ENCODE measurements at regions not wholly inside any gene's neighbourhood (a gene's known extent, or its start where the extent isn't known, plus 50 kb on each side); places are given as distances from the start of the nearest gene placed in this dataset.
"Not testable (repeated sequence)": the region's sequence is repeated elsewhere in the genome, so short reads cannot be mapped to it uniquely, and the experiment has no call there.

- Mint-ChIP-seq H3K4me3 (ENCODE audit: unreplicated experiment) (no peak overlapping the region), H3K9me3 (ENCODE audit: unreplicated experiment) (no peaks in the 10 kb centered on the region), H3K4me1 (ENCODE audit: low read depth, unreplicated experiment) (no peaks in the 10 kb centered on the region), H3K27ac (ENCODE audit: unreplicated experiment) (no peak overlapping the region), H3K36me3 (ENCODE audit: insufficient read depth, unreplicated experiment) (no peaks in the 10 kb centered on the region), H3K27me3 (ENCODE audit: insufficient read depth, unreplicated experiment) (no peaks in the 10 kb centered on the region)
- H3K9me3 ChIP-seq: no peaks in the 10 kb centered on the region
- H3K4me1 ChIP-seq: no peaks in the 10 kb centered on the region
- no peak for DNase-seq
- no peaks in the 10 kb centered on the region for H3K27me3 ChIP-seq (replicated peaks; ENCODE audit: control insufficient read depth, insufficient read depth, low read length)
- TF ChIP-seq CTCF (IDR thresholded peaks at IDR 0.05; ENCODE audit: insufficient read depth in 1 of 2, low read depth in 1 of 2, low read length in 1 of 2, severe bottlenecking in 1 of 2, unreplicated experiment in 1 of 2): no peak
- POLR2A ChIA-PET: no interaction called here
- CTCF ChIA-PET: no interaction called here
- BruUV-seq (replicated peaks): no TSS peak
- intact Hi-C loops (cut with micrococcal nuclease; ENCODE audit: unreplicated experiment): no loop called here
- no peak overlapping the region for H3K4me3 ChIP-seq (ENCODE audit: low read depth, low read length)
- H3K36me3 ChIP-seq (ENCODE audit: control insufficient read depth, insufficient read depth, low read length): no peaks in the 10 kb centered on the region
Measured at GRCh38 chrX:20681683-20682082, 415.0 kb upstream of the RPS6KA3 start.

GRCh38 chrX:20680998-20681397 is 414.3 kb upstream of the RPS6KA3 start:
- no TSS peak for BruUV-seq (replicated peaks)
- CTCF ChIA-PET: no interaction called here
- Mint-ChIP-seq H3K9me3 (ENCODE audit: unreplicated experiment) (no peaks in the 10 kb centered on the region), H3K36me3 (ENCODE audit: insufficient read depth, unreplicated experiment) (no peaks in the 10 kb centered on the region), H3K27me3 (ENCODE audit: insufficient read depth, unreplicated experiment) (no peaks in the 10 kb centered on the region), H3K4me3 (ENCODE audit: unreplicated experiment) (no peak overlapping the region), H3K27ac (ENCODE audit: unreplicated experiment) (no peak overlapping the region), H3K4me1 (ENCODE audit: low read depth, unreplicated experiment) (no peaks in the 10 kb centered on the region)
- no peak for DNase-seq
- POLR2A ChIA-PET: no interaction called here
- H3K27me3 ChIP-seq (replicated peaks; ENCODE audit: control insufficient read depth, insufficient read depth, low read length): no peaks in the 10 kb centered on the region
- no peak overlapping the region for H3K4me3 ChIP-seq (ENCODE audit: low read depth, low read length)
- intact Hi-C loops (cut with micrococcal nuclease; ENCODE audit: unreplicated experiment): no loop called here
- no peaks in the 10 kb centered on the region for H3K36me3 ChIP-seq (ENCODE audit: control insufficient read depth, insufficient read depth, low read length)
- no peak for TF ChIP-seq CTCF (IDR thresholded peaks at IDR 0.05; ENCODE audit: insufficient read depth in 1 of 2, low read depth in 1 of 2, low read length in 1 of 2, severe bottlenecking in 1 of 2, unreplicated experiment in 1 of 2)
- no peaks in the 10 kb centered on the region for H3K9me3 ChIP-seq
- no peaks in the 10 kb centered on the region for H3K4me1 ChIP-seq

- Mint-ChIP-seq H3K9me3 (ENCODE audit: unreplicated experiment) (peaks cover 9% of the 10 kb centered on the region), H3K36me3 (ENCODE audit: insufficient read depth, unreplicated experiment) (no peaks in the 10 kb centered on the region), H3K27ac (ENCODE audit: unreplicated experiment) (no peak overlapping the region), H3K27me3 (ENCODE audit: insufficient read depth, unreplicated experiment) (no peaks in the 10 kb centered on the region), H3K4me1 (ENCODE audit: low read depth, unreplicated experiment) (no peaks in the 10 kb centered on the region), H3K4me3 (ENCODE audit: unreplicated experiment) (no peak overlapping the region)
- DNase-seq: no peak
- no peaks in the 10 kb centered on the region for H3K9me3 ChIP-seq
- H3K4me3 ChIP-seq (ENCODE audit: low read depth, low read length): no peak overlapping the region
- H3K36me3 ChIP-seq (ENCODE audit: control insufficient read depth, insufficient read depth, low read length): no peaks in the 10 kb centered on the region
- CTCF ChIA-PET: no interaction called here
- TF ChIP-seq CTCF (IDR thresholded peaks at IDR 0.05; ENCODE audit: insufficient read depth in 1 of 2, low read depth in 1 of 2, low read length in 1 of 2, severe bottlenecking in 1 of 2, unreplicated experiment in 1 of 2): no peak
- H3K27me3 ChIP-seq (replicated peaks; ENCODE audit: control insufficient read depth, insufficient read depth, low read length): no peaks in the 10 kb centered on the region
- no TSS peak for BruUV-seq (replicated peaks)
- POLR2A ChIA-PET: no interaction called here
- intact Hi-C loops (cut with micrococcal nuclease; ENCODE audit: unreplicated experiment): no loop called here
- no peaks in the 10 kb centered on the region for H3K4me1 ChIP-seq
Measured at GRCh38 chrX:20672476-20672875, 405.8 kb upstream of the RPS6KA3 start.

GRCh38 chrX:20671746-20672145 is 405.0 kb upstream of the RPS6KA3 start:
- H3K27me3 Mint-ChIP-seq (ENCODE audit: insufficient read depth, unreplicated experiment); POLR2A ChIA-PET; CTCF ChIA-PET; H3K36me3 ChIP-seq (ENCODE audit: control insufficient read depth, insufficient read depth, low read length); intact Hi-C loops (cut with micrococcal nuclease; ENCODE audit: unreplicated experiment); H3K4me3 ChIP-seq (ENCODE audit: low read depth, low read length); H3K4me3 Mint-ChIP-seq (ENCODE audit: unreplicated experiment); H3K9me3 Mint-ChIP-seq (ENCODE audit: unreplicated experiment); H3K27me3 ChIP-seq (replicated peaks; ENCODE audit: control insufficient read depth, insufficient read depth, low read length); BruUV-seq (replicated peaks); H3K9me3 ChIP-seq; H3K4me1 Mint-ChIP-seq (ENCODE audit: low read depth, unreplicated experiment); H3K4me1 ChIP-seq; H3K27ac Mint-ChIP-seq (ENCODE audit: unreplicated experiment); H3K36me3 Mint-ChIP-seq (ENCODE audit: insufficient read depth, unreplicated experiment); DNase-seq: not testable (repeated sequence)
